ENCODE measurements at regions not wholly inside any gene's neighbourhood (a gene's known extent, or its start where the extent isn't known, plus 50 kb on each side); places are given as distances from the start of the nearest gene placed in this dataset.

GRCh38 chr5:39586185-39586584, 161.4 kb upstream of the DAB2 start:
- TF ChIP-seq CTCF (optimal IDR thresholded peaks at IDR 0.05 in 1 of 3, IDR thresholded peaks at IDR 0.05 in 1 of 3, conservative IDR thresholded peaks at IDR 0.05 in 1 of 3; ENCODE audit: extremely low read depth in 1 of 3, insufficient read depth in 2 of 3, low read length in 3 of 3) (no peak), EZH2 (IDR thresholded peaks at IDR 0.05; ENCODE audit: low read length) (no peak)
